ENCODE measurements at regions not wholly inside any gene's neighbourhood (a gene's known extent, or its start where the extent isn't known, plus 50 kb on each side); places are given as distances from the start of the nearest gene placed in this dataset.

- no peak for TF ChIP-seq CTCF (IDR thresholded peaks at IDR 0.05; ENCODE audit: low read depth, low read length, poor library complexity, severe bottlenecking)
- TF ChIP-seq EZH2phosphoT487 (IDR thresholded peaks at IDR 0.05; ENCODE audit: borderline replicate concordance, low read length) = no peak
Measured at GRCh38 chr13:68064001-68064770, 834.0 kb upstream of the PCDH9 start.

Data from DOHH2 (cell line).